ENCODE measurements at regions not wholly inside any gene's neighbourhood (a gene's known extent, or its start where the extent isn't known, plus 50 kb on each side); places are given as distances from the start of the nearest gene placed in this dataset.

DNA sequence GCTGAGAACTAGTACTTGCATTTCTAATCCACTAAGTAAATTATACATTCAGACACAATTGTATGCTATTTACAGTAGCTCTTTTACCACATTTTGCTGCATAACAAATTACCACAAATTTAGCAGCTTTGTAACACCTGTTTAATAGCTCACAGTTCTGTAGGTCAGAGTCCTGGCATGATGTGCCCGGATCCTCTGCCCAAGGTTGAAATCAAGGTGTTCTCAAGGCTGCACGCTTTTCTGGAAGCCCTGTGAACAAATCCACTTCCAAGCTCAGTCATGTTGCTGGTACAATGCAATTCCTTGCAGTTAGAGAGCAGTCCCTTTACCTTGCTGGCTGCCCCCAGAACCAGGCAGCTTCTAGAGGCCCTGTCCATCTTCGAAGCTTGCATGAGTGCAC lies 716.0 kb downstream of the HACE1 start:
- no peak for DNase-seq (ENCODE audit: low spot score in 2 of 2)
- no peak for FAIRE-seq

DNA sequence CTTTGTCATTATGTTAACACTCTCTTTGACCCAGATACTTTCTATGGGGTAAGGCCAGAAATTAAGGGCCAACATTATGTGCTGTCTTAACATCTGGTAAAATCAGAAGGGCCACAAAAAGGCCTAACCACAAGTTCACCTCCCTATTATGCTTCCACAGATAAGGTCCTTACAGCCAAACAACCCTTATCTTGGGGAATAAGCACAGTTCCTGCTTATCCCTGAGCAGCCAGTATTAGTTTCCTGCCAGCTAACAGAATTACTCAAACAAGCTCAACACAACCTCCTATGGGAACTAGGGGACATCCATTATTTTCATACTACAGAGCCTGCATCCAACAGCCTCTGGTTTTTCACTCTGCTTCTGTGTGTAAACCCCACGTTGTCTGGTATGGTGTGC lies 724.8 kb downstream of the HACE1 start:
- FAIRE-seq = no peak
- DNase-seq (ENCODE audit: low spot score in 2 of 2) = no peak

DNA sequence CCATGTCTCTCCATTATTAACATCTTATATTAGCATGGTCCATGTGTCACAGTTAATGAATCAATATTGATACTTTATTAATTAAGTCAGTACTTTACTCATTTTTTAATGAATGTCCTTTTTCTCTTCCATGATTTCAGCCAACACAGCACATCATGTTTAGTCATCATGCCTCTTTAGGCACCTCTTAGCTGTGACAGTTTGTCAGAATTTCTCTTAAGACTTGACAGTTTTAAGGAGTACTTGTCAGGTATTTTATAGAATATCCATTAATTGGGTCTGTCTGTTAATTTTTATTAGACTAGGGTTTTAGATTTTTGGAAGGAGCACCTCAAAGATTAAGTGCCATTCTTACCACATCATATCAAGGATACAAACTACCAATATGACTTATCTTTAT lies 729.4 kb downstream of the HACE1 start:
- no peak for FAIRE-seq
- no peak for DNase-seq (ENCODE audit: low spot score in 2 of 2)

GRCh38 chr6:104126315-104127005 lies 733.3 kb downstream of the HACE1 start:
- FAIRE-seq (no peak), DNase-seq (ENCODE audit: low spot score in 2 of 2) (no peak)

GRCh38 chr6:104123227-104123626 lies 736.5 kb downstream of the HACE1 start:
- FAIRE-seq (no peak), DNase-seq (ENCODE audit: low spot score in 2 of 2) (no peak)

DNA sequence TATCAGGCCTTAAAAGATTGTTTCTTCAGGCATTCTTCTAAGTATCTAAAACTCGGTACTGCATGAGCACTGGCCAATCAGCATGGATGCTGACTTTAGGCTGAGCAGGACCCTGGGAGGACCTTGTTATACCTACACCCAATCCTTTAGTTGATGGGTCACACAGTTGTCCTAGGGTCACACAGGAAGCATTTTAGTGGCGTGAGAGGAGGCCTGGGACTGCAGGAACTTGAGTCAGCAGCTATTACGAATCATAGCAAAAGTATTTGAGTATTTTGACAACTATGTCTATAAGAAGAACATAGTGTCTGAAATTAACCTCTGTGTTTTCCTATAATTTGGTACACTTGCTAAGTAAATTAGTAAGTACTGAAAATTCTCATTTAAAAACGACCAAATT lies 741.4 kb downstream of the HACE1 start:
- FAIRE-seq (no peak), DNase-seq (ENCODE audit: low spot score in 2 of 2) (no peak)

DNA sequence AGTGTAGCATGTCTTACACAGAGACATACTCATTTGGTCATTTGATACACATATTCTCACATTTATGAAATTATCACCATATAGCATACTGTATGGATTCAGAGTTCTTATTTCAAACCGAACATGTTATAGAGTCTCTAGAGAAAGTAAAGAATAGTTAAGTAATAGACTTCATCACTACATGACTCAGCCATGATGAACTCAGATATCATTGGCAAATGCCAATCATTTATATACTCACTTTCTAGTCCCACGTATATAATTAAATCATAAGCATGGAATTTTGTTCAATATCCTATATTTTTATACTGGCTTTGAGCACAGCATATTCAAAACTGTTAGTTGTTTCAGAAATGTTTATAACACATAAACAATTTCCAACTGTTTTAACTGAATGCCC lies 749.9 kb downstream of the HACE1 start:
- DNase-seq (ENCODE audit: low spot score in 2 of 2) (no peak), FAIRE-seq (no peak)

DNA sequence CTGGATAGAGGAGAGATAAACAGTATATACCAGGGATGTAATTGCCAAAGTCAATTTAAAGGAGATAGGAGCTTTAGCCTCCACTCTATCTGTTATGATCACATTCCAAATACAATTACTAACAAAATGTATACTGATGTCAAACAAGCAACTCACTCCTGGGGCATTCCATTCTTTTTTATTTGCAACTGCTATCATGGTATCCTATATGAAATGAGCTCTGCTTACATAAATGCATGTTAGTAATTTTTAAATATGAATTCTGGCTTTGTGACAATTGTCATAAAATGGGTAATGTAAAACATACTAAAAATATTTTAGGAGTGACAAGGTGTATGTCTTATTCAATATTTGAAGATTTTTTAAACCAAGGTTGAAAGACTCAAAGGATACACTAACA lies 751.1 kb downstream of the HACE1 start:
- DNase-seq (ENCODE audit: low spot score in 2 of 2) = no peak
- FAIRE-seq = no peak

DNA sequence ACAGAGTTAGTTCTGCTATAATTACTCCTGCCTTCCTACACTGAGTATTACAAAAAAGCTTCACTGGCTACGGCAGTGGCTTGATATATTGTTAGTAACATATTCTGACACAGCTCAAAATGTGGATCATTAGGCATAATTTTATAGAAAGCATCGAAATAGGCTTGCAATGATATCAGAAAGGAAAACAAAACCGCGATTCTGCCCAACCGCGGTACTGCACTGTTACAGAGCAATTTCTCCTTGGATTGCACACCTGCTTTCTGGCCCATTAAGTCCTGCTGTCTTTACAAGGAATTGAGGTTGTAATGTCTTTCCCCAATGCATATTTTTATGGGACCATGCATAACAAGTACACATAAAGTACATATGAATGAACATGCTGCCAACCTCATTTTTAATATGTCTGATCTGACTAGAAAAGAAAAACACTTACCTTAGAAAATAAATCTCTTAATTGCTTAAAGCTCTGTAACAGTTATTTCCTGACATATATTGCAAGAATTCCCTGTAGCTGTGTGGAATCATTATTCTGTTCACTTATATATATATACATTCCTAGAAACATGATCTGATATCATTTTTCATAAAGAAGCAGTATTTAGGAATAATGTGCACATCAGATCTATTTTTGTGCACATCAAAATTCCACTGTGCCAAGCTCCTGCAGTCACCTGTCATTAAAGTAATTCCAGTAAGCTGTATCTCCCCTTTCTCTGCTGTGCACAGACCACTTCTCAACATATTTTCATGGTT lies 763.9 kb downstream of the HACE1 start:
- FAIRE-seq (no peak), DNase-seq (ENCODE audit: low spot score in 2 of 2) (no peak)

- FAIRE-seq = no peak
These were observed 772.0 kb downstream of the HACE1 start for GRCh38 chr6:104087765-104088164.

GRCh38 chr6:104068281-104068680 lies 791.4 kb downstream of the HACE1 start:
- DNase-seq (ENCODE audit: low spot score in 2 of 2) (no peak), FAIRE-seq (no peak)

More at GRCh38 chr6:104087765-104088164, 772.0 kb downstream of the HACE1 start:
- no peak for DNase-seq (ENCODE audit: low spot score in 2 of 2)

- DNase-seq (ENCODE audit: low spot score in 2 of 2) (no peak), FAIRE-seq (no peak)
These were observed 794.8 kb downstream of the HACE1 start for GRCh38 chr6:104064876-104065275.

GRCh38 chr6:104050455-104050854 lies 809.3 kb downstream of the HACE1 start:
- FAIRE-seq (no peak), DNase-seq (ENCODE audit: low spot score in 2 of 2) (no peak)

DNA sequence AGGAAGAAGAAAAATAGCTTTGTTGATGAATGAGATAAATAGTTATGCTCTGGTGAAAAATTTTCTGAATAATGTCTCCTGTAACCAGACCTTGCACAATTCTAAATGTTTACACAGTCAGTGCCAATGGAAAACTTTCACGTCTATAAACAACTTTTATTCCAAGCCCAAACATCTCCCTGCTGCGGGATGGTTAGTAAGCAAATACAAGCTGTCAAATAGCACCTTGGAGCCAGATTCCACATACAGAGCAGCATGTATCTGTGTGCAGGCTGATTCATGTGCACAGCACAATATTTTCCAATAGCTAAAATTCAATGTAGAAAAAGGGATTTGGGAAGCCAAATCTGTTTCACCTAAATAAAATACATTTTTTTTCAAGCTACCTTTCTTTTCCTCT lies 813.3 kb downstream of the HACE1 start:
- DNase-seq (ENCODE audit: low spot score in 2 of 2) (no peak), FAIRE-seq (no peak)

DNA sequence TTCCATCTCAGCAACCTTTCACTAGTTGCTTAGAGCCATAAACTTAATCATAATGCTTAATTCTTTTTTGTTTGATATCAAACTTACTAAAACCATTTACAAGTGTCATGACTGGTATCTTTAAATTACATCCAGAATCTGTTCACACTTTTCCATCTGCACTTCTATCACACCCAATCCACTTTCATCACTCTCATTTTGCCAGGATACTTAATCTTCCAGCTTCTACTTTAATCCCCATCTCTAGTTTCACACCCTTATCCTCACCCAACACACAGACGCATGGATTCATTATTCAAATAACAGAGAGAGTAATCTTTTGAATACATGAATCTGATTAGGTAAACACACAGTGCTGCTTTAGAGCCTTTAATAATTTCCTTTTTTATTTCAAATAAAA lies 828.4 kb downstream of the HACE1 start:
- FAIRE-seq = no peak
- DNase-seq (ENCODE audit: low spot score in 2 of 2) = no peak

DNA sequence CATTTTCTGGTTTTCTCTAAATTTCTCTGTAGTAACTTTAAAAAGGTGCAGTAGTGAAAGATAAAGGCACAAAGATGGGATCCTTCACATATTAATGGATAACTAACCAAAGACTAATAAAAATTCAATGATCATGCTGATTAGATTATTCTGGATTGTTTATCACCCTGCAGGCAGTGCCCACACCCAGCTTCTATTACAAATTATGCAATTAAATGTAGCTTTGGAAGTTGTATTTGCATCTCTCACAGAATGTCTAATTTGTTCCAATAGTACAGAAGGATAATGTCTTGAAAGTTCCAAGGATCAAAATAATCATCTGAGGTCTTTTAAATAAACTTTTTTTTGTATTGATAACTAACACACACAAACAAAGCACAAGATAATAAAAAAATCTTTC lies 837.6 kb downstream of the HACE1 start:
- FAIRE-seq = no peak

GRCh38 chr6:104019075-104019753 lies 840.5 kb downstream of the HACE1 start:
- DNase-seq (ENCODE audit: low spot score in 2 of 2) = no peak
- no peak for FAIRE-seq

More for the DNA sequence above, 837.6 kb downstream of the HACE1 start:
- DNase-seq (ENCODE audit: low spot score in 2 of 2) = no peak

DNA sequence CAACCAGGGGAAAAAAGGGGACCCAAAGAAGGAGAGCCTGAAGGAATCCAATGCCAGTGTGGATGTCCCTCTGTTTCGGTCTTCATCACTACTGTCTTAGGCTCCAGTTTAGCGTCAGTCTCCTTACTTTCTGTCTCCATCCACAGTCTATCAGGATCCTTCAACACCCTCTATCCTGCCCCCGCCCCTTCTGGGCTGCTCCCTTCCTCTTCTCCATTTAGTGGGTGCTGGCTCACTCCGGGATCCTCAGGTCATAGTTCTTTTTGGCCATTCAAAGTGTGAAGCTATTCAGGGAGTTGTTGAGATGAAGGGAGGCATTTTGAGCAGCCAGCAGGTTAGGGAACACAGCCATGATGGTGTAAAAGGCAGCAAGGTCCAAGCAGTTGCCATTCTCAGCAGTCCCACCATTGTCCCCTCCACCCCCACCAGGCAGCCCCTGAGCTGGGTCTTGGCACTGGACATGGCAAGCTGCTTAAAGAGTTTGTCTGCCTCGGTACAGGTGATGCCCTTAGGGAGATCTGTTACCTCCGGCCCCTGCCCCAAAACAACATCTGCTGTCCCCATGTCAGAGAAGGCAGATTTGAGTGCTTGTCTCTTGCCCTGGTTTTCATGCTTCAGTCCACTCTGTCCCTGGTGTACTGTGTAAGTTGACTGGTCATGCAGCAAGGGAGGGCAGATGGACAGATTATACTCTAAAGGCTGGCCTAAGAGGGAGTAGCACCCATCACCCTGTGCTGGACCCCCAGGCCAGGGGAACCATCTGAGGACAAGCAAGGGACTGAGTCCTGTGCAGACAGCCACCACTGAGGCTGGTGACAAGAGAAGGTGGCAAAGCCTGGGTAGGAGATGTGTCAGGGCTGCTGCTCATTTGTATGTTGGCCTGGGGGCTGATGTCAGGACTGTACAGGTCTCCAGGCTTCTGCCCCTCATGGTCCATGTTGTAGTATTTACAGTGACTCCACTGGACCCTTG lies 842.0 kb downstream of the HACE1 start:
- no peak for DNase-seq (ENCODE audit: low spot score in 2 of 2)
- FAIRE-seq = no peak

GRCh38 chr6:104014163-104014959 lies 845.4 kb downstream of the HACE1 start:
- DNase-seq (ENCODE audit: low spot score in 2 of 2) (no peak), FAIRE-seq (no peak)

Data from frontal cortex (tissue), 3 donors.